AG10803 (cell line): ENCODE measurements at regions not wholly inside any gene's neighbourhood (a gene's known extent, or its start where the extent isn't known, plus 50 kb on each side); places are given as distances from the start of the nearest gene placed in this dataset.

Source experiments
- DNase-seq: peaks from one replicate; pipeline ENCODE4 v3.0.0; 2010; ENCODE audit warnings: low read depth
- H3K4me3 ChIP-seq: 2 replicates; pipeline ENCODE4 v1.5.1; 2011; ENCODE audit warnings: mild to moderate bottlenecking, low read length, control low read depth
- CTCF ChIP-seq: conservative IDR thresholded peaks from 2 replicates; pipeline ENCODE4 v1.5.1; 2011; ENCODE audit warnings: mild to moderate bottlenecking, low read length, control low read depth, inconsistent platforms

GRCh38 chr1:38222891-38223290 is 176.3 kb upstream of the POU3F1 start:
- H3K4me3 ChIP-seq: no peak overlapping the region
- no peak for TF ChIP-seq CTCF
- DNase-seq: peak; percentile 11

DNA sequence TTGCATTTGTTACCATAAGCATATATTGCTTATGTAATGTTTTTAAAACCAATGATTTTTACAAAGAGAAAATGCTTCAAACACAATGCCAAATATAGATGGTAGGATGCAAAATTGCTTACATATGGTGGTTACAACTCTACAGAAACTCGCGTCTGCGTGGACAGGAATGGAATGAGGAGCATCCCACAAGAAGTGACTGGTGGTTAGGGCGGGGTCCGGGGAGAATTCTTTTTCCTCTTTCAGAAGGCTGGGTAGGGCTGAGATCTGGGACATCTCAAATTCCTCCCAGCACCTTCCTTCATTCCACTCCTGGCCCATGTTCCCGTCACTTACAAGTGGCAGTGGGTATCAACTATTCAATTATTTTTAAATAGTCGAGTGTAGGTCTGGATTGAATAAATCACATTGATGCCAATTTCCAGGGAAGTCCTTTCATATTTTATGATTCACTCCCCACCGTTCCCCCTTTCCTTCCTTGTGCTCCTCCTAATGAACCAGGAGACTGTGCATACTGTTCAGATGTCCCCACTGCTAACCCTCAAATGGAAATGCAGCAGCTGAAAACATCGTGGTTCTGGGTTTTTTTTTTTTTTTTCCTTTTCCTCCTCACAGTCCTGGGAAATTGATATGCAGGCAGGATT is 174.5 kb upstream of the POU3F1 start:
- TF ChIP-seq CTCF: no peak
- DNase-seq: peak; percentile 96
- no peak overlapping the region for H3K4me3 ChIP-seq

GRCh38 chr1:38217316-38217715 is 170.7 kb upstream of the POU3F1 start:
- no peak overlapping the region for H3K4me3 ChIP-seq
- no peak for TF ChIP-seq CTCF
- no peak for DNase-seq

- TF ChIP-seq CTCF: no peak
- DNase-seq: no peak
- no peak overlapping the region for H3K4me3 ChIP-seq
Measured at GRCh38 chr1:38213646-38214434, 167.2 kb upstream of the POU3F1 start.

DNA sequence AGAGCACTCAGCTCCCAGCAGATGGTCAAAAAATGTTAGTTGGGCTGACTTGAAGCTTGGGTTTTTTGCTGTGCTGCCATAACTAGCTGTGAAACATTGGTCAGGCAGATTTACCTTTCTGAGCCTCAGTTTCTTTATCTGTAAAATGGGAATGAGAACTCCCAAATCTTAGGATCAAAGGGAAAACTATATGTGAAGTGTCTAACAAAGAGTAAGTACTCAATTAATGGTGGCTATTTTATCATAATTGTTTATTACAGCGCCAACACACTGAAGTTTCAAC is 164.2 kb upstream of the POU3F1 start:
- H3K4me3 ChIP-seq: no peak overlapping the region
- no peak for DNase-seq
- TF ChIP-seq CTCF: no peak

GRCh38 chr1:38210021-38210894 is 163.7 kb upstream of the POU3F1 start:
- H3K4me3 ChIP-seq: no peak overlapping the region
- no peak for TF ChIP-seq CTCF
- no peak for DNase-seq
